NT2/D1 (cell line): ENCODE measurements at regions not wholly inside any gene's neighbourhood (a gene's known extent, or its start where the extent isn't known, plus 50 kb on each side); places are given as distances from the start of the nearest gene placed in this dataset.

Experiments
- DNase-seq: peaks from one replicate; pipeline ENCODE4 v3.0.0-alpha.2; 2011; ENCODE audit warnings: low read depth, low spot score
- H3K27me3 ChIP-seq: 2 replicates; pipeline ENCODE4 v1.6.0; 2011; ENCODE audit warnings: mild to moderate bottlenecking; ENCODE audit not compliant: insufficient read length, insufficient read depth
- H3K36me3 ChIP-seq: 2 replicates; pipeline ENCODE4 v1.6.1; 2011; ENCODE audit warnings: mild to moderate bottlenecking, low read length, mixed read lengths; ENCODE audit not compliant: insufficient read depth, insufficient read length
- H3K4me1 ChIP-seq: 2 replicates; pipeline ENCODE4 v1.5.1; 2011; ENCODE audit not compliant: insufficient read depth, insufficient read length
- H3K4me3 ChIP-seq: 2 replicates; pipeline ENCODE4 v1.5.1; 2011; ENCODE audit warnings: low read depth; ENCODE audit not compliant: insufficient read length
- H3K9ac ChIP-seq: 2 replicates; pipeline ENCODE4 v1.6.0; 2011; ENCODE audit warnings: low read depth; ENCODE audit not compliant: insufficient read length
- H3K9me3 ChIP-seq: 2 replicates; pipeline ENCODE4 v1.5.1; 2011; ENCODE audit warnings: mild to moderate bottlenecking, low read length; ENCODE audit not compliant: insufficient read depth
- SUZ12 ChIP-seq: IDR thresholded peaks from 2 replicates; pipeline ENCODE4 v1.6.1; 2011; ENCODE audit not compliant: insufficient read length, insufficient read depth; ENCODE audit errors: extremely low read depth
- YY1 ChIP-seq: IDR thresholded peaks from 2 replicates; pipeline ENCODE4 v1.6.1; 2011; ENCODE audit not compliant: insufficient read length, insufficient read depth
- ZNF274 ChIP-seq: IDR thresholded peaks from 2 replicates; pipeline ENCODE4 v1.6.1; 2011; ENCODE audit warnings: mild to moderate bottlenecking, low read depth, low read length

GRCh38 chr10:130843051-130843653 lies 468.4 kb downstream of the TCERG1L start:
- TF ChIP-seq ZNF274 (no peak), YY1 (no peak), SUZ12 (no peak)
- no peaks in the 10 kb centered on the region for H3K4me1 ChIP-seq
- no peaks in the 10 kb centered on the region for H3K36me3 ChIP-seq
- H3K27me3 ChIP-seq, result no peaks in the 10 kb centered on the region
- H3K9me3 ChIP-seq, result no peaks in the 10 kb centered on the region
- no peak for DNase-seq
- H3K4me3 ChIP-seq, result no peak overlapping the region
- H3K9ac ChIP-seq, result no peak overlapping the region

GRCh38 chr10:130844310-130844709 lies 467.2 kb downstream of the TCERG1L start:
- H3K9ac ChIP-seq, result no peak overlapping the region
- DNase-seq, result no peak

GRCh38 chr10:130847170-130847569 lies 464.4 kb downstream of the TCERG1L start:
- H3K9me3 ChIP-seq, result no peaks in the 10 kb centered on the region
- no peak overlapping the region for H3K9ac ChIP-seq
- no peaks in the 10 kb centered on the region for H3K36me3 ChIP-seq
- no peak for DNase-seq
- TF ChIP-seq YY1 (no peak), ZNF274 (no peak), SUZ12 (no peak)
- no peaks in the 10 kb centered on the region for H3K4me1 ChIP-seq
- H3K4me3 ChIP-seq, result no peak overlapping the region
- no peaks in the 10 kb centered on the region for H3K27me3 ChIP-seq

More at GRCh38 chr10:130844310-130844709, 467.2 kb downstream of the TCERG1L start:
- TF ChIP-seq ZNF274 (no peak), YY1 (no peak), SUZ12 (no peak)
- Histone ChIP-seq H3K4me1 (no peaks in the 10 kb centered on the region), H3K4me3 (no peak overlapping the region), H3K36me3 (no peaks in the 10 kb centered on the region), H3K27me3 (no peaks in the 10 kb centered on the region), H3K9me3 (no peaks in the 10 kb centered on the region)

- TF ChIP-seq SUZ12, result no peak
- no peak for TF ChIP-seq ZNF274
- no peak for TF ChIP-seq YY1
- Histone ChIP-seq H3K9me3 (0 out of 2 replicates have a peak, but pooled peaks cover 4% of the 10 kb centered on the region), H3K36me3 (no peaks in the 10 kb centered on the region), H3K4me3 (no peak overlapping the region), H3K27me3 (no peaks in the 10 kb centered on the region), H3K4me1 (no peaks in the 10 kb centered on the region), H3K9ac (no peak overlapping the region)
- DNase-seq, result no peak
These were observed 462.7 kb downstream of the TCERG1L start for GRCh38 chr10:130848855-130849254.

GRCh38 chr10:130854151-130854550 lies 457.4 kb downstream of the TCERG1L start:
- Histone ChIP-seq H3K36me3 (no peaks in the 10 kb centered on the region), H3K4me1 (no peaks in the 10 kb centered on the region), H3K27me3 (no peaks in the 10 kb centered on the region), H3K9ac (no peak overlapping the region), H3K9me3 (0 out of 2 replicates have a peak, but pooled peaks cover 11% of the 10 kb centered on the region), H3K4me3 (no peak overlapping the region)
- TF ChIP-seq ZNF274 (no peak), SUZ12 (no peak)
- no peak for DNase-seq

GRCh38 chr10:130857631-130858295 lies 453.8 kb downstream of the TCERG1L start:
- no peak overlapping the region for H3K9ac ChIP-seq
- no peaks in the 10 kb centered on the region for H3K27me3 ChIP-seq
- no peak overlapping the region for H3K4me3 ChIP-seq
- H3K9me3 ChIP-seq, result 0 out of 2 replicates have a peak, but pooled peaks cover 11% of the 10 kb centered on the region
- TF ChIP-seq SUZ12, result no peak
- TF ChIP-seq YY1, result no peak
- no peak for TF ChIP-seq ZNF274
- DNase-seq, result no peak
- H3K36me3 ChIP-seq, result no peaks in the 10 kb centered on the region
- H3K4me1 ChIP-seq, result no peaks in the 10 kb centered on the region

- no peak overlapping the region for H3K4me3 ChIP-seq
- H3K36me3 ChIP-seq, result no peaks in the 10 kb centered on the region
- H3K4me1 ChIP-seq, result no peaks in the 10 kb centered on the region
- no peak for TF ChIP-seq YY1
- no peak for TF ChIP-seq ZNF274
- no peak for TF ChIP-seq SUZ12
- no peak overlapping the region for H3K9ac ChIP-seq
- DNase-seq, result no peak
- H3K27me3 ChIP-seq, result no peaks in the 10 kb centered on the region
- H3K9me3 ChIP-seq, result 0 out of 2 replicates have a peak, but pooled peaks cover 10% of the 10 kb centered on the region
These were observed 452.9 kb downstream of the TCERG1L start for GRCh38 chr10:130858626-130859025.
